ENCODE measurements at regions not wholly inside any gene's neighbourhood (a gene's known extent, or its start where the extent isn't known, plus 50 kb on each side); places are given as distances from the start of the nearest gene placed in this dataset.

- H3K27me3 ChIP-seq = no peaks in the 10 kb centered on the region
- H3K4me1 ChIP-seq (replicated peaks in 1 of 2) = no peaks in the 10 kb centered on the region
- H3K9me3 ChIP-seq (replicated peaks in 1 of 3) = no peaks in the 10 kb centered on the region
- H3K36me3 ChIP-seq (replicated peaks in 1 of 2) = no peaks in the 10 kb centered on the region
- 51 to 62% (median 58%) methylated on average over 11 of the region's 11 CpGs for WGBS, 4 donors
- DNase-seq = peak in 1 of 7 donors; percentile 56
- TF ChIP-seq POLR2A (IDR thresholded peaks at IDR 0.05) = no peak
- no peak for TF ChIP-seq CTCF (IDR thresholded peaks at IDR 0.05)
- intact Hi-C loops (cut with DNase I) = no loop called here
- no peak overlapping the region for H3K27ac ChIP-seq
- H3K4me3 ChIP-seq = no peak overlapping the region
These were observed 151.7 kb upstream of the POU3F3 start for GRCh38 chr2:104702031-104702850.

GRCh38 chr2:104703669-104704068 is 150.2 kb upstream of the POU3F3 start:
- no peaks in the 10 kb centered on the region for H3K36me3 ChIP-seq (replicated peaks in 1 of 2)
- H3K4me3 ChIP-seq = no peak overlapping the region
- intact Hi-C loops (cut with DNase I) = no loop called here
- no peaks in the 10 kb centered on the region for H3K27me3 ChIP-seq
- TF ChIP-seq CTCF (IDR thresholded peaks at IDR 0.05) = no peak
- TF ChIP-seq POLR2A (IDR thresholded peaks at IDR 0.05) = no peak
- no peaks in the 10 kb centered on the region for H3K9me3 ChIP-seq (replicated peaks in 1 of 3)
- H3K4me1 ChIP-seq (replicated peaks in 1 of 2) = no peaks in the 10 kb centered on the region
- 52 to 63% (median 56%) methylated on average over 8 of the region's 8 CpGs for WGBS, 4 donors
- no peak overlapping the region for H3K27ac ChIP-seq
- no peak for DNase-seq

DNA sequence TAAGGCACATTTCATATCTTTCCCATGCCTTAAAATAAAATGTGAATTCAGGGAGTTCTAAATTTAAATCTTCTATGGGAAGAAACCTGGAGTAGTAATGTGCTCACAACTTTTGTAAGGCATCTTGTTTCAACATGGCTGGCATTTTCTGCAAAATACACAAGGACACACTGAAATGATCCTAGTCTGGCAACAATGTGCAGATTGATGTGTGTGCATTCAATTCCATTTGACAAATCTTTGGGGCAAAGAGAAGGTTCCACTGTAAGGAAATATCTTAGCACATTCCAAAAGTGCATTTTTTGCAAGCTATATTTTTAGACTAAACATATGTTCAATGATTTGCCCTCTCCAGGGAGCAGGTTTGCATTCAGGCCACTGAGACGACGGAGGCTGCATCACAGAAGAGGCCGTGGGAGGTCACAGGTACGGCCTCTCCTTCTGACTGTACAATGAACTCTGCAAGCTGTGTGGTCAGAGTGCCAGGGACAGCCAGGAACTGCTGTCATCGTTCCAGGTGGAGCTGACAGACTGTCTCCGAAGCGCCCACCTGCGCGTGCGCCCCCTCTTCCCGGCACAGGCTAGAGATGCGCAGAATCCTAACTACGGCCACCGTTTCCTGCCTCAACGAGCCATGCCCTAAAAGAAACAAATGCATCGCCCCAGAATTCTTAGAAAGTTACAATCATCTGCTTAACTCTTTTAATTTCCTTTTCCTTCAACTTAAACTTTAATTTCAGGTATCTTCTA is 149.2 kb upstream of the POU3F3 start:
- H3K9me3 ChIP-seq (replicated peaks in 1 of 3) = no peaks in the 10 kb centered on the region
- H3K4me1 ChIP-seq (replicated peaks in 1 of 2) = no peaks in the 10 kb centered on the region
- H3K36me3 ChIP-seq (replicated peaks in 1 of 2) = no peaks in the 10 kb centered on the region
- no peak for TF ChIP-seq CTCF (IDR thresholded peaks at IDR 0.05)
- TF ChIP-seq POLR2A (IDR thresholded peaks at IDR 0.05) = no peak
- H3K27ac ChIP-seq = no peak overlapping the region
- no peak for DNase-seq
- intact Hi-C loops (cut with DNase I) = no loop called here
- WGBS, 4 donors = 75 to 84% (median 77%) methylated on average over 16 of the region's 16 CpGs
- H3K4me3 ChIP-seq = no peak overlapping the region
- no peaks in the 10 kb centered on the region for H3K27me3 ChIP-seq

DNA sequence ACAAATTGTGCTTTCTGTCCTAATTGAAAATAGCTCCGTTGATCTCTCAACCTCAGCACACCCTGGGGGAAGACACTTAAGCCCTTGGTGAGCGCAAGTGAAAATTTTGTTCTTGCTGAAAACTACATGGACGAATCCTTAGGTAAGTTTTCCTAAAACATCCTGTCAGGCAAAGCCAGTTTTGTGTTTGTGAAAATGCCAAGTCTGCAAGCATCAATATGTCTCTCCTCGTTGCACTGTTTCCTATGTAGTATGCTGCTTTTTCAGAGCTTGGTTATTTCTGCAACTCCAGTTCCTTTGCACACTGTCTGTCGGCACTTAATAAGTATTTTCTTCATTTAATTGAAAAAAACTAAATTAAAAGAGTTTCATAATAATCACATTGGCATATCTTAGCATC is 146.9 kb upstream of the POU3F3 start:
- Histone ChIP-seq H3K4me1 (replicated peaks in 1 of 2) (no peaks in the 10 kb centered on the region), H3K36me3 (replicated peaks in 1 of 2) (no peaks in the 10 kb centered on the region), H3K4me3 (no peak overlapping the region), H3K27ac (no peak overlapping the region), H3K27me3 (no peaks in the 10 kb centered on the region), H3K9me3 (replicated peaks in 1 of 3) (no peaks in the 10 kb centered on the region)
- DNase-seq = no peak
- WGBS, 4 donors = 55 to 71% (median 66%) methylated on average over 5 of the region's 5 CpGs
- TF ChIP-seq CTCF (IDR thresholded peaks at IDR 0.05) (no peak), POLR2A (IDR thresholded peaks at IDR 0.05) (no peak)
- intact Hi-C loops (cut with DNase I) = no loop called here
